Nucleus accumbens (tissue), 56 donors: ENCODE measurements at regions not wholly inside any gene's neighbourhood (a gene's known extent, or its start where the extent isn't known, plus 50 kb on each side); places are given as distances from the start of the nearest gene placed in this dataset.
"Not testable (repeated sequence)": the region's sequence is repeated elsewhere in the genome, so short reads cannot be mapped to it uniquely, and the experiment has no call there.

Experiments
- DNase-seq, 56 donors: peaks; one replicate each; lab custom pipeline; 2025; lab: John Stamatoyannopoulos, UW

DNA sequence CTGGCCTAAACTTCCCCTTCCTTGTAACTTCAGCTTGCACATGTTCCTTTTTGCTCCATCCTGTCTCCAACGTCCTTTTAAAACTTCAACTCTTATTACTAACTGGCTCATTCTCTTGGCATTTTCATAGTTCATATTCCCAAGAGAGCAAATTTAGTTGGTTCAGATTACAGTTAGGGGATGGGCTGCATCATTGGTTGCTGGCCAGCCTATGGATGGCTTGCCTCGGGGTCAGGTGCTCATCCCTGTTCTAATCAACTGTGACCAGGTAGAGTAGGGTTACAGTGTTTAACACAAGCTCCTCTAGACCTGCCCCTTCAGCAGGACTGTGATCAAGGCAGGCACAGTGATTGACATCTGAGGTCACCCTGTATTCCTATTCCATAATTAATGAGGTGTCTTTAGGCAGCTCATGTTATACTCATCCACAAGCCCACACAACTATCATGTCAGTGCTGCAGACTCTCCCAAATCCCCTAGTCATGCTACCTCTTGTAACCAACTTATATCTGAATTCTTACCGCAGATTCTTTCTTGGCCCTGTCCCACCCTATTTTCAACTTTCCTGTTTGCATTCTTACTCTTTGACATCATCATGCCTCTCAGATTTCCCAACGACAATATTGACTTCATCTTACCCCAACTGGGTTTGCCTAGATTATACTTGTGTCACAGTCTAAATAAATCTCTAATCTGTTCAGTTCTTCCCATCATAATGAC lies 293.3 kb downstream of the MTX2 start:
- no peak for DNase-seq

GRCh38 chr2:176565641-176566323 lies 296.5 kb downstream of the MTX2 start:
- DNase-seq = peak in 31 of 56 donors; percentile 1 to 61 (median 24)

DNA sequence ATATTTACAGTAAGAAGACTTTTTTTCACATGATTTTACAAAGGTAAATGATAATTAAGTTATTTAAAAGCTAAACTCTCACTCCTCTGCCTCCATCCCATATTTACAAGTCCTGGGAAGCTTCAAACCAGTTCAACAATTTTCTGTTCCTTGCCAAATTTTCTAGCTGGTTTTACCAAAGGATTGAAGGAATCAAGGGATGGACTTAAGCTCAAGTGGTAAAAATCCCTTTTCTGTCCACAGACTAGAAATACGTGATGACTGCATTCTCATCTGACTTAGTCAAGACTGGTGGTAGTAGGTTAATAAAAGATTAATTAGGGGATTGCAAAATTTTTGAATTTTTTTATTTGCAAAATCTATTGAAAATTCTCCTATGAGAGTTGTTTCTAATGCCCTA lies 297.3 kb downstream of the MTX2 start:
- DNase-seq = no peak

- no peak for DNase-seq
Observed at GRCh38 chr2:176566961-176567360, 297.7 kb downstream of the MTX2 start.

GRCh38 chr2:176567361-176567760 lies 298.1 kb downstream of the MTX2 start:
- DNase-seq = no peak

DNA sequence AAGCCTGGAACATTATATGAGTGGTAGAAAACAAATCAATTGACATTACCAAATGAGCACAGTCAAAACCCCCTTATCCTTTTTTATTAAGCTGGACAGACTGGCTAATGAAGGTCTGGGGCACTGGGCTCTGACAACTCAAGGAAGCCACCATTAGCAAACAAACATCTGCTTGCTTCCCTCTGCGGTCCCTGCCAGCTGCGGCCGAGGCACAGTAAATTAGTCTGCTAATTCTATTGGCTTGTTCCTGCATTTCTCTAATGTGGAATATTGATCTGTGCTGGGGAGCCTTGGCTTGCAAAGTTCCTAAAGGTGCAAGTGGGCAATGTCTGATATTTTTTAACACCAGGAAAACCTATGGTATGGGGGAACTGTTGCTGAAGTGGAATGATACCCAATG lies 300.3 kb downstream of the MTX2 start:
- no peak for DNase-seq

DNA sequence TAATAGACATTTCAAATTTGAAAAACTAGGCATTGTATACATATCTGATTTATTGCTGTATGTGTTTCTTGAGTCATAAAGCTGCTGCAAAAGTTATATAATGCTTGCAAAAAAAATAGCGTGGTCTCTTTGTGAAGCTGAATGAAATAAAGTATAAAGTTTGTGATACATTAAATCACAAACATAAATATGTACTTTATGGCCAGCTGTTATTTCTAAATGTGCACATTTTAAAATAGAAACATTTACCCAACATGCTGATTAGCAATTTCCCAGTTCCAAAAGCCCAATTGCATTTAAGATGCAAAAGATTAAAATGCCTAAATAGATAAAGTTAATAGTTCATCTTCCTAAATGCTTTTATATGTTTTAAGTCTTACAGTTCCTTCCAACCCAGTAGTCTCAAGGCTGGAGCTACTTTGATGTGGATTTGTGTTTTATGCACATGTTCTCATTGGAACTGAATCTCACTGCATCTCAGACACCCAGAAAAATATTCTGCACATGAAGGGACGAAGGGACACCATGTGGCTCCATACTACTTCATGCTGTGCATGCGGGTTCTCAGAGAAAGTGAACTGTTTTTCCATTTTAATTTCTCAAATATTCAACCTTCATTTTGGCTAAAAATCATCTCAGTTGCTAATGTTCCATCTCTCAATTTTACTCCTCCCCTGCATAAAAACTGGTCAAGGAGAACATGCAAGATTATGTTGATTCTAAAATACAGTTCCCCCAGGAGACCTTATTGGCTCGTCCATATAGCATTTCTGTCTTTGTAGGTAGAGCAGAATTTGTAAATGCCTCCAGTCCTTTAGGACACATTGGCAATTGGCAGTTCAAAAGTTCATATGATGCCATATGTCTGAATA lies 304.6 kb downstream of the MTX2 start:
- DNase-seq = no peak

GRCh38 chr2:176574484-176575236 lies 305.4 kb downstream of the MTX2 start:
- peak in 1 of 56 donors; percentile 4 for DNase-seq

DNA sequence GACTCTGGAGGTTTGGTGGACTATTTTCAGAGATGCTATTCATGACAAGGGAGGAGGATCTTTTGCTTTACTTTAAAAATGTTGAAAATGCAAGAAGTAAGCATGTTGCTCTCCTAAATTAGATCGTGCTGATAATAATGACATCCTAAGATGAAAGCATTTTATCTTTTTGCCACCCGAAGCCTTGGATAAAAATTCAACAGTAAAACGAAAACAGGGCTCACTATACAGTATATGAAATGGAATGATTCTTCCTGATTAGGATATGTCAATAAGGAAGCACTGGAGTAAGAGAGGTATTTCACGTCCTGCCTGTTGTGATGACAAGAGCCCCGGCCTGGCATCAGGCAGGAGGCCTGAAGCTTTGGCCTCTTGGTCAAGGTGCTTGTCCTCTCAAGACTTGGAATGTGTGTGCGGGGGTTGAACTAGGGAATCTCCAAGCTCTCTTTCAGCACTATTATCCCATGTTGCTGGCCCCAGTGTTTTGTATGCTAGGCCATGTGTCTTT lies 306.0 kb downstream of the MTX2 start:
- DNase-seq = no peak

DNA sequence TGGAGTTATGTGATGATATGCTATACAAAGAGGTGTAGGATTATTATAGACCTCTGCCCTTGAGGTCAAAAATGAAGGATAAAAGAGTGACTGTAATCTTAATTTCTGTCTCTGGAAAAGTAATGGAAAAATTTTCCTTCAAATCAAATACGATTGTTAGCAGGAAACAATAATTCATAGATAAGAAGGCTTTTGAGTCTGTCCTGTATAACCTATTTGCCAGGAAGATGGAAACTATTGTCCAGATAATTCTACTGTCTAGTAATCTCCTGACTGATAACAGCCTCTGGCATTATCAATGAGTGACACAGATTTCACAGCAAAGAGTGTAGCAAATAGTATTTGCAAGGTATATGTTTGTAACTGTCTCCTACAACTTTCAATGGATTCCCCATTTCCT lies 307.8 kb downstream of the MTX2 start:
- no peak for DNase-seq

DNA sequence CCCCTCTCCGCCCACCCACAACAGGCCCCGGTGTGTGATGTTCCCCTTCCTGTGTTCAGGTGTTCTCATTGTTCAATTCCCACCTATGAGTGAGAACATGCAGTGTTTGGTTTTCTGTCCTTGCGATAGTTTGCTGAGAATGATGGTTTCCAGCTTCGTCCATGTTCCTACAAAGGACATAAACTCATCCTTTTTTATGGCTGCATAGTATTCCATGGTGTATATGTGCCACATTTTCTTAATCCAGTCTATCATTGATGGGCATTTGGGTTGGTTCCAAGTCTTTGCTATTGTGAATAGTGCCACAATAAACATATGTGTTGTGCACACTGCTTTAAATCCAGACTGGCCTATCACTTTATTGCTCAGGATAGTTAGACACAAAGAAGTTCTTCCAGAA lies 309.1 kb downstream of the MTX2 start:
- DNase-seq = not testable (repeated sequence)

GRCh38 chr2:176579608-176580007 lies 310.4 kb downstream of the MTX2 start:
- DNase-seq = no peak

DNA sequence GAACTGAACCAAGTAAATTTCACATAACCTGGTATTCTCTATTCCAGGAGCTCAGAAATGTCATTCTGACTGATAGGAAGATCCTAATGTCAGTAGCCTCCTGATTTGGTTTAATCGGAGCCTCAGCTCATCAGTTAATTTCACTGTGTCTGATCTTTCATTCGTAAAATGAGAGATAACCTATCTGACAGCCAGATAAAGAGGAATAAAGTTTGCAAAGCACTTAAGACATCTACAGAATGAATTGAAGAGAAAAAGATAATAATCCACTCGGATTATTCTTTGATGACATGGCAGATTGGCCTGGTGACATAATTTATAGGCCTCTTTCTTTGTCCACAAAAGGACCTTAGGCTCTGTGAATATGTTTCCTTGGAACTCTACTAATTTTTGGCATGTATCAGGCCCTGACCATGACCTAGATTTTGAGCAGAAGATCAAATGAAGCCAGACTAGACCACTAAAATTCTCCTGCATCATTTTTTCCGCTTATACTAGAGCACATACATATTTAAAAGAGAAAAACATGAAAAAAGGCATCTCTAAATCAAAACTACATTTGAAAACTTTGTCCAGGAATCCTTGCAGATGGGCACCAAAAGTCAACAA lies 312.4 kb downstream of the MTX2 start:
- no peak for DNase-seq

DNA sequence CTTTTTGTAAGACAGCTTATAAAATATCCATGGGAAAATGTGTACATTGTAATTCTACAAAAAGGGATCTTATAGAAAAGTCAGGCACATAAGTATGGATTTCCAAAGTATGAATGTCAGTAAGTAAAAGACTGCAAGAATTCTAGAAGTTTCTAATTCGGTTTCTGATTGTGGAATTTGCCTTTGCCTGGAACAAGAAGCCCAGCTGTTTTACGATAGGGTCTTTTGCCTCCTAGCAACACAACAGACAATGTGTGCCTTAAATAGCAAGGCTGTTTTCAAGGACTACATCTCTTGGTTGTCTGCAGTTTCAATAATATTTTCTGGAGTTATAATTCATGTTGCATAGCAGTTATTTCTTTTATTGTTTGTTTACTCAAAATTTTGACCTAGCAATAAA lies 312.9 kb downstream of the MTX2 start:
- DNase-seq = no peak

- DNase-seq = no peak
Observed at GRCh38 chr2:176582990-176583481, 313.8 kb downstream of the MTX2 start.

DNA sequence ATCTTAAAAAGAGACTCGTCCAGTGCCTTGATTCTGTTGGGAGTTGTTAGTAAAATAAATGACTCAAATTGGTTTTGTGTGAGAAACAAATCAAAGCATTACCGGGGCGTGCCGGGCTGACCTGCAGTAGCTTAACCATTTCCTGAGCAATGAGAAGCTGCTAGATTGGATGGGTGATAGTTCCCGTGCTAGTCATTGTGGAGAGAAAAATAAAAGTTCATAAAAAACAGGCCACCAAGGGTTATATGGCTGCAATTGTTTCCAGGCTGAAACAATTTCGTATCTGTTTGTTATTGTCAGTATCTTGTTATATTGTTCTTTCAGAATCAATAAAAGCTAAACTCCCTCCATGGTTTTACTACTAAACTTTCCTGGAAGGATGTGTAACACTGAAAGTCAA lies 314.4 kb downstream of the MTX2 start:
- DNase-seq = no peak

DNA sequence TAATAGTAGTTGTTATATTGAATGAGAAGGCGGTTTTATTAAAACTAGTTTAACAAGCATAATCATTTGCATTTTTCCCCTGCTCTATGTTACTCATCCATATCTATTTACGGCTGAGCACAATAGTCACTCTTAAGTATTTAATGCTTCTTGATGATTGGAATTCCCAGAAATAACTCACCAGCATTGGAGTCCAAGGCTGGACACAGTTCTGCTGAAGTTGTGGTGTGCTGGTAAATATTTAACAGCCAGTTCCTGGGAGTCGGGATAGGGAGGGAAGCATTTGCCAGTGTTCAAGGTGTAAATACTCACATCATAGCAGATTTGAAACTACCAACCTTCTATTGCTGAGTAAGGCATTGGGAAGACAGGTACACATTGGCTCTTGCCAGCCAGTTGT lies 315.1 kb downstream of the MTX2 start:
- no peak for DNase-seq

DNA sequence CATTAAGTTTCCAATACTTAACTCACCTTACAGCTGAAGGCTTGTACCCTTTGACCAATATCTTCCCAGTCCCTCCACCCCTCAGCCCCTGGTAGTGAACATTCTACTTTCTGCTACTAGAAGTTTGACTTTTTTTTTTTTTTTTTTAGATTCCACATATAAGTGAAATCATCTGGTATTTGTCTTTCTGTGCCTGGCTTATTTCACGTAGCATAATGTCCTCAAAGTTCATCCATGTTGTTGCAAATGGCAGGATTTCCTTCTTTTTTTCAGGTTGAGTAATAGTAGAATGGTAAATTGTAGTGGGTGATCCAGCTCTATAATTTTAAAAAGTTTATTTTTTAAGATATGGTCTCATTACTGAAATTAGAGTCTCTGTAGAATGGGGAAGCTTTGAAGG lies 316.0 kb downstream of the MTX2 start:
- DNase-seq = no peak

GRCh38 chr2:176585791-176586190 lies 316.5 kb downstream of the MTX2 start:
- no peak for DNase-seq

GRCh38 chr2:176589287-176589686 lies 320.0 kb downstream of the MTX2 start:
- no peak for DNase-seq
